Brain microvascular endothelial cell (primary cell): ENCODE measurements at regions not wholly inside any gene's neighbourhood (a gene's known extent, or its start where the extent isn't known, plus 50 kb on each side); places are given as distances from the start of the nearest gene placed in this dataset.

Source experiments
- DNase-seq: peaks from one replicate; pipeline ENCODE4 v3.0.0-alpha.2; 2020
- H3K27ac ChIP-seq: fragments of 250-450 bp; sonication (Bioruptor Pico); 2 replicates; pipeline ENCODE4 v1.5.1; 2020; ENCODE audit warnings: mild to moderate bottlenecking, moderate library complexity
- H3K27me3 ChIP-seq: fragments of 250-450 bp; sonication (Bioruptor Pico); replicated peaks from 2 replicates; pipeline ENCODE4 v1.5.1; 2020; ENCODE audit warnings: mild to moderate bottlenecking
- H3K36me3 ChIP-seq: fragments of 250-450 bp; sonication (Bioruptor Pico); replicated peaks from 2 replicates; pipeline ENCODE4 v1.5.1; 2020; ENCODE audit warnings: mild to moderate bottlenecking
- H3K4me3 ChIP-seq: 2 replicates; pipeline ENCODE4 v1.5.1; 2011; ENCODE audit warnings: low read depth, mild to moderate bottlenecking, control low read depth, low read length, moderate library complexity
- in situ Hi-C: cut with HindIII; loops from 2 replicates; pipeline ENCODE4 v1.10.0; 2017; ENCODE audit warnings: low sequenced_read_pairs, low pct_ligation_motif_present
- TF ChIP-seq, protein P1 (sequence below): IDR thresholded peaks from 2 replicates; pipeline ENCODE4 v1.5.1; 2011; ENCODE audit warnings: low read depth, mild to moderate bottlenecking, moderate library complexity, low read length, control low read depth, inconsistent platforms; ENCODE audit errors: missing control alignments

DNA sequence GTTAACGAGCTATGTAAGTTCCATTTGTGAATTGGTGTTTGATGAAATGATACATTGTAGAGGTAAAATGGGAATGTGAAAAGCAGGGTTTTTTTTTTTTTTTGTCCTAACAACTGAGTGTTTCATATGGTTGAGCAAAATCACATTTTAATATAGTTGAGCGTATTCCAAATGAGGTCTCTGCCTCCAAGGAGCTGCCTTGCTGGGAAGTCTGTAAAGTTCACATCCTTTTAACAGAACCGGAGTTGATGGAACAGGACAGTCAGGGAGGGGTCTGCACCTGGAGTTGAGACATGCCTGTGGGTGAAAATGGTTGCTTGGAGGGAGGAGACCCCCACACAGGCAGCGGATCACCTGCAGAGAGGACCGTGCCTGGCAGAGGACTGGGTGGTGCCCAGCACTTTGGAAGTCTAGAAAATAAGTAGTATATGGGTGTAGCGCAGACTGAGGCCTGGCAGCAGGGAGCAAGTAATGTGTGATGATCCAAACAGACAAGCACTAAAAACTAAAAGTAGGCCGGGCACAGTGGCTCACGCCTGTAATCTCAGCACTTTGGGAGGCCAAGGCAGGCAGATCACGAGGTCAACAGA is 75.2 kb upstream of the UBAC2 start:
- TF ChIP-seq, protein P1, sequence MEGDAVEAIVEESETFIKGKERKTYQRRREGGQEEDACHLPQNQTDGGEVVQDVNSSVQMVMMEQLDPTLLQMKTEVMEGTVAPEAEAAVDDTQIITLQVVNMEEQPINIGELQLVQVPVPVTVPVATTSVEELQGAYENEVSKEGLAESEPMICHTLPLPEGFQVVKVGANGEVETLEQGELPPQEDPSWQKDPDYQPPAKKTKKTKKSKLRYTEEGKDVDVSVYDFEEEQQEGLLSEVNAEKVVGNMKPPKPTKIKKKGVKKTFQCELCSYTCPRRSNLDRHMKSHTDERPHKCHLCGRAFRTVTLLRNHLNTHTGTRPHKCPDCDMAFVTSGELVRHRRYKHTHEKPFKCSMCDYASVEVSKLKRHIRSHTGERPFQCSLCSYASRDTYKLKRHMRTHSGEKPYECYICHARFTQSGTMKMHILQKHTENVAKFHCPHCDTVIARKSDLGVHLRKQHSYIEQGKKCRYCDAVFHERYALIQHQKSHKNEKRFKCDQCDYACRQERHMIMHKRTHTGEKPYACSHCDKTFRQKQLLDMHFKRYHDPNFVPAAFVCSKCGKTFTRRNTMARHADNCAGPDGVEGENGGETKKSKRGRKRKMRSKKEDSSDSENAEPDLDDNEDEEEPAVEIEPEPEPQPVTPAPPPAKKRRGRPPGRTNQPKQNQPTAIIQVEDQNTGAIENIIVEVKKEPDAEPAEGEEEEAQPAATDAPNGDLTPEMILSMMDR, result no peak

GRCh38 chr13:99126821-99127220 is 73.8 kb upstream of the UBAC2 start:
- no peak overlapping the region for H3K27ac ChIP-seq
- no peaks in the 10 kb centered on the region for H3K36me3 ChIP-seq
- no peaks in the 10 kb centered on the region for H3K27me3 ChIP-seq
- in situ Hi-C loops, result no loop called here
- DNase-seq, result no peak
- TF ChIP-seq, protein P1, result no peak
- no peak overlapping the region for H3K4me3 ChIP-seq

More for the DNA sequence above, 75.2 kb upstream of the UBAC2 start:
- no peak for DNase-seq
- Histone ChIP-seq H3K27me3 (no peaks in the 10 kb centered on the region), H3K27ac (no peak overlapping the region), H3K36me3 (no peaks in the 10 kb centered on the region), H3K4me3 (no peak overlapping the region)
- in situ Hi-C loops, result no loop called here

GRCh38 chr13:99129050-99129449 is 71.6 kb upstream of the UBAC2 start:
- no peaks in the 10 kb centered on the region for H3K27me3 ChIP-seq
- in situ Hi-C loops, result no loop called here
- DNase-seq, result no peak
- no peaks in the 10 kb centered on the region for H3K36me3 ChIP-seq
- H3K27ac ChIP-seq, result no peak overlapping the region
- TF ChIP-seq, protein P1, result no peak
- H3K4me3 ChIP-seq, result no peak overlapping the region

- TF ChIP-seq, protein P1, result no peak
- no peaks in the 10 kb centered on the region for H3K27me3 ChIP-seq
- no peak overlapping the region for H3K27ac ChIP-seq
- DNase-seq, result no peak
- in situ Hi-C loops, result no loop called here
- no peak overlapping the region for H3K4me3 ChIP-seq
- H3K36me3 ChIP-seq, result no peaks in the 10 kb centered on the region
Observed at GRCh38 chr13:99129951-99130350, 70.7 kb upstream of the UBAC2 start.

DNA sequence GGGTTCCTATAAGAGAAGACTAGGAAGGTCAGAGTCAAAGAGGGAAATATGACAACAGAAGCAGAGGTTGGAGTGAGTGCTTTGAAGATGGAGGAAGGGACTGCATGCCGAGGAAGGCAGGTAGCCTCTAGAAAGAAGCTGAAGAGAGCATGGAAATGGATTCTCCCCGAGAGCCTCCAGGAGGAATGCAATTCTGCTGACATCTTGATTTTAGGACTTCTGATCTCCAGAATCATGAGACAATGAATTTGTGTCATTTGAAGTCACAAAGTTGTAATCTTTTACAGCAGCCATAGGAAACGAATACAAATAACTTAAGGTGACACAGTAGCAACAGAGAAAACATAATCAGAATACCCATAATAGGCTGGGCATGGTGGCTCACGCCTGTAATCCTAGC is 69.2 kb upstream of the UBAC2 start:
- DNase-seq, result no peak
- TF ChIP-seq, protein P1, result no peak
- H3K27me3 ChIP-seq, result no peaks in the 10 kb centered on the region
- in situ Hi-C loops, result no loop called here
- H3K27ac ChIP-seq, result no peak overlapping the region
- no peak overlapping the region for H3K4me3 ChIP-seq
- no peaks in the 10 kb centered on the region for H3K36me3 ChIP-seq

DNA sequence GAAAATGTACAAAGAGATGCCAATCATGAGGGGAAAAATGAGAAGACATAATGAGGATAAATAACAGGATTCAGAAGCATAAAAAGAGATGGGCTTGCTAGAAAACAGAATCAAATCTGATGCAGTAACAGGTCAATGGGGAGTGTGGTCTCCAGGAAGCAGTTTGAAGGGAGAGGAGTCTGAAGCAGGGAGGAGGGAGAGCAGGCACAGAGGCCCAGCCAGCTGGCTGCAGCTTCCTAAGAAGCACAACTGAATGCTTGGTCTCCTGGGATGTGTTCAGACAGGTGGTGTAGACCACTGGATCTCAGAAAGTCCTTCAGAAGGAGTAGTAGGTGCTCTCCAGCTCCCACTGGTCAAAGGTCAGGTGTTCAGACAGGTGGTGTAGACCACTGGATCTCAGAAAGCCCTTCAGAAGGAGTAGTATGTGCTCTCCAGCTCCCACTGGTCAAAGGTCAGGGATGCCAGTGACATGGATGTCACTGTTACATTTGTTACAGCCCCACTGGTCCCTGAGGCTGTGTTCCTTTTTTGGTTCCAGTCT is 68.3 kb upstream of the UBAC2 start:
- TF ChIP-seq, protein P1, result no peak
- H3K4me3 ChIP-seq, result no peak overlapping the region
- H3K36me3 ChIP-seq, result no peaks in the 10 kb centered on the region
- no peak overlapping the region for H3K27ac ChIP-seq
- in situ Hi-C loops, result no loop called here
- no peak for DNase-seq
- H3K27me3 ChIP-seq, result no peaks in the 10 kb centered on the region
